HCT116 (cell line): ENCODE measurements at regions not wholly inside any gene's neighbourhood (a gene's known extent, or its start where the extent isn't known, plus 50 kb on each side); places are given as distances from the start of the nearest gene placed in this dataset.

Source experiments
- ATAC-seq: fragments of 200-7000 bp; cut with Tn5 transposase; 2 replicates; pipeline ENCODE4 v1.9.1; 2020; ENCODE audit warnings: mild to moderate bottlenecking, moderate library complexity
- BruUV-seq: library from RNA; stranded (reverse); fragments of 400-500 nt; replicated peaks from 2 replicates; lab custom pipeline; 2021; lab: Mats Ljungman, UMichigan
- CTCF ChIA-PET: fragments of 300-600 bp; sonication (Branson Sonifier 250); formaldehyde crosslinking; loops from one replicate; lab custom pipeline; 2021; ENCODE audit warnings: antibody characterized with exemption; lab: Charles Lee
- POLR2A ChIA-PET: fragments of 300-600, 350-600 bp; sonication (Branson Sonifier 250); formaldehyde crosslinking; loops from one replicate; lab custom pipeline; 2021; ENCODE audit warnings: antibody characterized with exemption; lab: Charles Lee
- RAD21 ChIA-PET, 2 experiments: fragments of 300-600 bp; sonication (Branson Sonifier 250); formaldehyde crosslinking; loops; one replicate each; lab custom pipeline; 2023; ENCODE audit warnings: low total read pairs in 2 of 2; ENCODE audit not compliant: uncharacterized antibody in 2 of 2, unreplicated experiment in 2 of 2, low non-redundant PET in 1 of 2; lab: Charles Lee
- DNase-seq: peaks from one replicate; pipeline ENCODE4 v3.0.0-alpha.2; 2010; ENCODE audit warnings: low read depth, low spot score
- H2AFZ ChIP-seq: fragments of 200-600 bp; shearing (Covaris generic), sonication (generic); 2 replicates; pipeline ENCODE4 v1.6.1; 2017; ENCODE audit warnings: low read depth, mixed run types, mixed read lengths, antibody characterized with exemption, low read length; ENCODE audit not compliant: poor library complexity, severe bottlenecking
- H3K27ac ChIP-seq: 2 replicates; pipeline ENCODE4 v1.5.1; 2012; ENCODE audit warnings: low read depth, low read length
- H3K27me3 ChIP-seq: fragments of 200-600 bp; sonication (generic); 2 replicates; pipeline ENCODE4 v1.6.1; 2016; ENCODE audit warnings: mixed run types, low read length, mixed read lengths; ENCODE audit not compliant: insufficient read depth
- H3K36me3 ChIP-seq, 2 experiments: fragments of 200-500 bp in 1 of 2; fragments of 200-600 bp in 1 of 2; sonication (Bioruptor generic) in 1 of 2; sonication (generic) in 1 of 2; 2 replicates each; pipeline versions ENCODE4 v1.5.1 to v1.6.1; 2014 to 2016; ENCODE audit warnings: low read length in 2 of 2, inconsistent platforms in 1 of 2, mixed read lengths in 1 of 2, mixed run types in 1 of 2; ENCODE audit not compliant: insufficient read depth in 2 of 2, control insufficient read depth in 1 of 2
- H3K4me1 ChIP-seq, 2 experiments: fragments of 200-600 bp in 1 of 2; sonication (generic) in 1 of 2; 2 replicates each; pipeline versions ENCODE4 v1.5.1 to v1.6.1; 2012 to 2017; ENCODE audit warnings: low read length in 2 of 2, inconsistent platforms in 1 of 2, mild to moderate bottlenecking in 1 of 2, mixed read lengths in 1 of 2, mixed run types in 1 of 2, moderate library complexity in 1 of 2; ENCODE audit not compliant: insufficient read depth in 2 of 2, control insufficient read depth in 1 of 2
- H3K4me2 ChIP-seq: fragments of 200-600 bp; sonication (generic); 2 replicates; pipeline ENCODE4 v1.6.1; 2017; ENCODE audit warnings: mixed run types, low read length, mixed read lengths
- H3K4me3 ChIP-seq, 2 experiments: fragments of 200-600 bp in 1 of 2; sonication (generic) in 1 of 2; replicated peaks in 1 of 2; 2 replicates each; pipeline ENCODE4 v1.5.1; 2011 to 2016; ENCODE audit warnings: low read length in 2 of 2, control low read depth in 1 of 2, low read depth in 1 of 2, mild to moderate bottlenecking in 1 of 2, mixed read lengths in 1 of 2, mixed run types in 1 of 2
- H3K79me2 ChIP-seq: fragments of 200-600 bp; sonication (generic); 2 replicates; pipeline ENCODE4 v1.6.1; 2017; ENCODE audit warnings: mild to moderate bottlenecking, mixed run types, low read length, moderate library complexity, mixed read lengths; ENCODE audit not compliant: insufficient read depth
- H3K9ac ChIP-seq: fragments of 200-600 bp; sonication (generic); 2 replicates; pipeline ENCODE4 v1.6.1; 2016; ENCODE audit warnings: low read length, mixed read lengths
- H3K9me2 ChIP-seq: fragments of 200-600 bp; sonication (generic), shearing (Covaris generic); 2 replicates; pipeline ENCODE4 v1.6.1; 2017; ENCODE audit warnings: mixed run types, mild to moderate bottlenecking, moderate library complexity; ENCODE audit not compliant: insufficient read depth
- H3K9me3 ChIP-seq, 2 experiments: fragments of 200-500 bp in 1 of 2; fragments of 200-600 bp in 1 of 2; sonication (Bioruptor generic) in 1 of 2; sonication (generic) in 1 of 2; 2 replicates each; pipeline ENCODE4 v1.6.1; 2014 to 2017; ENCODE audit warnings: low read length in 2 of 2, mixed read lengths in 2 of 2, inconsistent platforms in 1 of 2, low read depth in 1 of 2, mild to moderate bottlenecking in 1 of 2, mixed run types in 1 of 2, moderate library complexity in 1 of 2; ENCODE audit not compliant: control insufficient read depth in 1 of 2, insufficient read depth in 1 of 2
- H4K20me1 ChIP-seq: fragments of 200-600 bp; sonication (generic), shearing (Covaris generic); 2 replicates; pipeline ENCODE4 v1.6.1; 2017; ENCODE audit warnings: mixed run types, mild to moderate bottlenecking, moderate library complexity; ENCODE audit not compliant: insufficient read depth
- ATF3 ChIP-seq: IDR thresholded peaks from 2 replicates; pipeline ENCODE4 v1.6.1; 2012
- CBX3 ChIP-seq: IDR thresholded peaks from 2 replicates; pipeline ENCODE4 v1.6.1; 2012; ENCODE audit warnings: low read depth
- EGR1 ChIP-seq: IDR thresholded peaks from 2 replicates; pipeline ENCODE4 v1.6.1; 2012; ENCODE audit warnings: low read depth
- EZH2phosphoT487 ChIP-seq: fragments of 200-600 bp; IDR thresholded peaks from 2 replicates; pipeline ENCODE4 v1.6.1; 2018; ENCODE audit warnings: antibody characterized with exemption, borderline replicate concordance
- POLR2A ChIP-seq: IDR thresholded peaks from 2 replicates; pipeline ENCODE4 v1.7.0; 2011; ENCODE audit warnings: borderline replicate concordance; ENCODE audit not compliant: insufficient read depth, insufficient read length; ENCODE audit errors: extremely low read depth
- POLR2AphosphoS5 ChIP-seq: IDR thresholded peaks from 2 replicates; pipeline ENCODE4 v1.6.1; 2011; ENCODE audit warnings: mild to moderate bottlenecking, low read depth, low read length, moderate library complexity
- RAD21 ChIP-seq: IDR thresholded peaks from 2 replicates; pipeline ENCODE4 v1.6.1; 2012; ENCODE audit warnings: low read depth, mild to moderate bottlenecking
- REST ChIP-seq: IDR thresholded peaks from 2 replicates; pipeline ENCODE4 v1.6.1; 2012; ENCODE audit warnings: low read depth
- SIN3A ChIP-seq: IDR thresholded peaks from 2 replicates; pipeline ENCODE4 v1.6.1; 2012; ENCODE audit warnings: low read depth
- YY1 ChIP-seq: IDR thresholded peaks from 2 replicates; pipeline ENCODE4 v1.6.1; 2011; ENCODE audit warnings: low read length, low read depth, moderate library complexity, mild to moderate bottlenecking; ENCODE audit not compliant: insufficient replicate concordance; ENCODE audit errors: extremely low read depth
- ZBTB33 ChIP-seq: IDR thresholded peaks from 2 replicates; pipeline ENCODE4 v1.6.1; 2011; ENCODE audit warnings: mild to moderate bottlenecking, low read length, moderate library complexity; ENCODE audit not compliant: insufficient replicate concordance; ENCODE audit errors: extremely low read depth
- ZNF274 ChIP-seq: fragments of 200-500 bp; sonication (Bioruptor generic); IDR thresholded peaks from 2 replicates; pipeline ENCODE4 v1.6.1; 2014; ENCODE audit warnings: mild to moderate bottlenecking, low read depth, low read length, inconsistent platforms
- intact Hi-C: fragments of 100-400 bp; cut with micrococcal nuclease; formaldehyde crosslinking; loops from 2 replicates; pipeline ENCODE4 v1.10.0; 2022

GRCh38 chr6:170008294-170008785, 256.9 kb downstream of the ERMARD start (continued):
- TF ChIP-seq POLR2AphosphoS5 = no peak

- RAD21 ChIA-PET = no interaction called here
- no peaks in the 10 kb centered on the region for H3K79me2 ChIP-seq
- no peaks in the 10 kb centered on the region for H3K9me2 ChIP-seq
- no peak overlapping the region for H3K9ac ChIP-seq
- ATAC-seq = no peak
- intact Hi-C loops = no loop called here
- BruUV-seq = no TSS peak
- H2AFZ ChIP-seq = no peak overlapping the region
- no peak overlapping the region for H3K4me2 ChIP-seq
- no peaks in the 10 kb centered on the region for H3K4me1 ChIP-seq
- no peak for DNase-seq
- H3K36me3 ChIP-seq = no peaks in the 10 kb centered on the region
- CTCF ChIA-PET = no interaction called here
- H3K27me3 ChIP-seq = no peaks in the 10 kb centered on the region
- no peaks in the 10 kb centered on the region for H4K20me1 ChIP-seq
- H3K9me3 ChIP-seq = no peaks in the 10 kb centered on the region; a peak in 1 of 4 replicates
- POLR2A ChIA-PET = no interaction called here
- H3K4me3 ChIP-seq = no peak overlapping the region
- no peak overlapping the region for H3K27ac ChIP-seq
- TF ChIP-seq EZH2phosphoT487 (no peak), ZBTB33 (no peak), RAD21 (no peak), EGR1 (no peak), YY1 (no peak), ATF3 (no peak), ZNF274 (no peak), SIN3A (no peak), REST (no peak), POLR2A (no peak), CBX3 (no peak)
Measured at GRCh38 chr6:170007468-170008293, 256.3 kb downstream of the ERMARD start.
